ENCODE measurements at regions not wholly inside any gene's neighbourhood (a gene's known extent, or its start where the extent isn't known, plus 50 kb on each side); places are given as distances from the start of the nearest gene placed in this dataset.

- no peaks in the 10 kb centered on the region for H3K9me1 ChIP-seq (ENCODE audit: control insufficient read depth, insufficient read depth, low read length)
- in situ Hi-C loops (cut with MboI) = no loop called here
- FAIRE-seq = no peak
Measured at GRCh38 chr1:96211202-96211601, 510.4 kb upstream of the PTBP2 start.

More at GRCh38 chr1:96211202-96211601, 510.4 kb upstream of the PTBP2 start:
- ATAC-seq = no peak
- BruUV-seq (replicated peaks) = no TSS peak
- no peak overlapping the region for H3K4me2 ChIP-seq (ENCODE audit: insufficient read depth, low read length)
- intact Hi-C loops (cut with micrococcal nuclease) = no loop called here
- TF ChIP-seq USF1 (CRISPR knock-in tag; IDR thresholded peaks at IDR 0.05) (no peak), RUNX1 (IDR thresholded peaks at IDR 0.05; ENCODE audit: low read depth) (no peak), GATA2 (CRISPR knock-in tag; IDR thresholded peaks at IDR 0.05) (no peak), CTCF (IDR thresholded peaks at IDR 0.05 in 2 of 3, conservative IDR thresholded peaks at IDR 0.05 in 1 of 3; ENCODE audit: insufficient read depth in 2 of 3, low read depth in 1 of 3, low read length in 3 of 3) (no peak), TGIF2 (CRISPR knock-in tag; IDR thresholded peaks at IDR 0.05) (no peak), ZNF143 (CRISPR knock-in tag; IDR thresholded peaks at IDR 0.05) (no peak), SRSF7 (optimal IDR thresholded peaks at IDR 0.05; ENCODE audit: low read depth, low read length) (no peak), ZBTB12 (CRISPR knock-in tag; IDR thresholded peaks at IDR 0.05) (no peak), NFATC3 (IDR thresholded peaks at IDR 0.05) (no peak)
- TF ChIP-seq, protein P1, sequence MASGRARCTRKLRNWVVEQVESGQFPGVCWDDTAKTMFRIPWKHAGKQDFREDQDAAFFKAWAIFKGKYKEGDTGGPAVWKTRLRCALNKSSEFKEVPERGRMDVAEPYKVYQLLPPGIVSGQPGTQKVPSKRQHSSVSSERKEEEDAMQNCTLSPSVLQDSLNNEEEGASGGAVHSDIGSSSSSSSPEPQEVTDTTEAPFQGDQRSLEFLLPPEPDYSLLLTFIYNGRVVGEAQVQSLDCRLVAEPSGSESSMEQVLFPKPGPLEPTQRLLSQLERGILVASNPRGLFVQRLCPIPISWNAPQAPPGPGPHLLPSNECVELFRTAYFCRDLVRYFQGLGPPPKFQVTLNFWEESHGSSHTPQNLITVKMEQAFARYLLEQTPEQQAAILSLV (tag; IDR thresholded peaks at IDR 0.05) = no peak
- TF ChIP-seq, protein P2, sequence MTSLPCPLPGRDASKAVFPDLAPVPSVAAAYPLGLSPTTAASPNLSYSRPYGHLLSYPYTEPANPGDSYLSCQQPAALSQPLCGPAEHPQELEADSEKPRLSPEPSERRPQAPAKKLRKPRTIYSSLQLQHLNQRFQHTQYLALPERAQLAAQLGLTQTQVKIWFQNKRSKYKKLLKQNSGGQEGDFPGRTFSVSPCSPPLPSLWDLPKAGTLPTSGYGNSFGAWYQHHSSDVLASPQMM (CRISPR knock-in tag; IDR thresholded peaks at IDR 0.05) = no peak
- no peak overlapping the region for H3K9ac ChIP-seq (ENCODE audit: insufficient read depth in 1 of 2, low read depth in 2 of 2, low read length in 2 of 2)
- H3K4me3 ChIP-seq = no peak overlapping the region
- CTCF ChIA-PET (ENCODE audit: low intra/inter-chr PET ratio) = no interaction called here
- H2AFZ ChIP-seq (ENCODE audit: low read depth, low read length) = no peak overlapping the region
- no peak for DNase-seq (ENCODE audit: extremely low read depth in 1 of 4, low spot score in 3 of 4)
- H3K9me3 ChIP-seq (replicated peaks; ENCODE audit: control insufficient read depth, insufficient read depth, low read depth, low read length) = no peaks in the 10 kb centered on the region; the same call in 1 of the 2 replicates
- no peaks in the 10 kb centered on the region for H3K36me3 ChIP-seq (ENCODE audit: control insufficient read depth, insufficient read depth, low read length)
- H3K79me2 ChIP-seq (ENCODE audit: control insufficient read depth, insufficient read depth, low read length) = no peaks in the 10 kb centered on the region
- no peaks in the 10 kb centered on the region for H3K4me1 ChIP-seq (replicated peaks in 1 of 2; ENCODE audit: control insufficient read depth in 2 of 2, insufficient read depth in 2 of 2, low read length in 2 of 2)
- POLR2A ChIA-PET = no interaction called here
- WGBS (ENCODE audit: insufficient coverage, low coverage, missing lambda C conversion rate) = 0% methylated on average over 2 of the region's 2 CpGs
- no peak overlapping the region for H3K27ac ChIP-seq (ENCODE audit: extremely low read depth, low read depth, low read length)
- no peaks in the 10 kb centered on the region for H3K27me3 ChIP-seq (ENCODE audit: control insufficient read depth in 2 of 2, insufficient read depth in 2 of 2, low read length in 2 of 2)
- no peaks in the 10 kb centered on the region for H4K20me1 ChIP-seq (replicated peaks; ENCODE audit: control insufficient read depth, insufficient read depth, low read length)
